ENCODE measurements at regions not wholly inside any gene's neighbourhood (a gene's known extent, or its start where the extent isn't known, plus 50 kb on each side); places are given as distances from the start of the nearest gene placed in this dataset.
"Not testable (repeated sequence)": the region's sequence is repeated elsewhere in the genome, so short reads cannot be mapped to it uniquely, and the experiment has no call there.

DNA sequence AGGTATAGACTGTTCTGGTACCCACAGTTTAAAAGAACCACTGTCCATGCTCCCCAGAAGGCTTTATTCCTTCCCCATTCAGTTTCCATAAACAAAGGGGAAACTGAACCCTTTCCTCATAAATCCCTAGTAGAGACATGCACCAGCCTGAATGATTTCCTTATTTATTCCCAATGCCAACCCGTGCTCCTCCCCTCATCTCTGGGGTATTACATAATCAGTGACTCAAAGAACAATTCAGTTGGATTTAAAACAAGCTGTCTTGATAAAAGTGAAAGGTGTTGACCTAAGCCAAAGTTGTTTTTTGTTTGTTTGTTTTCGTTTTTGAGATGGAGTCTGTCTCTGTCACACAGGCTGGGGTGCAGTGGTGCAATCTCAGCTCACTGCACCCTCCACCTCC lies 418.5 kb upstream of the CNTNAP5 start:
- no peak for DNase-seq (ENCODE audit: low spot score)

DNA sequence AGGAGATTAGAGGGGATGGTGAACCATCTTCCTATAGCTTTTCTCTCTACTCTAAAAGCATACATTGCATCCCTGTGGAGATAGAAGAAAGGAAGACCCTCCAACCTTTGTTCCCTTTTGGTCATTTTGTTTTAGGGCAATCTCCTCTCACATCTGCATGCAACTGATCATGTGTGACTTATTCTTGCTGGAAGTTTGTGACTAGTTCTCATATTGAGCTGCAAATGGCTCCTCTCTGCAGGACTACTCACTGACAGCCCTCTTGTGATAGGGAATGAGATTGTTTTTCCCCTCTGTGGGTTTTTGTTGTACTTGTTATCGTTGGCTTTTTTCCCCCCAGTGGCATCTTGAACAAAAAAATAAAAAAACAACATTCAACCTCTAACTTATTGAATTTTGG lies 416.0 kb upstream of the CNTNAP5 start:
- no peak for DNase-seq (ENCODE audit: low spot score)

DNA sequence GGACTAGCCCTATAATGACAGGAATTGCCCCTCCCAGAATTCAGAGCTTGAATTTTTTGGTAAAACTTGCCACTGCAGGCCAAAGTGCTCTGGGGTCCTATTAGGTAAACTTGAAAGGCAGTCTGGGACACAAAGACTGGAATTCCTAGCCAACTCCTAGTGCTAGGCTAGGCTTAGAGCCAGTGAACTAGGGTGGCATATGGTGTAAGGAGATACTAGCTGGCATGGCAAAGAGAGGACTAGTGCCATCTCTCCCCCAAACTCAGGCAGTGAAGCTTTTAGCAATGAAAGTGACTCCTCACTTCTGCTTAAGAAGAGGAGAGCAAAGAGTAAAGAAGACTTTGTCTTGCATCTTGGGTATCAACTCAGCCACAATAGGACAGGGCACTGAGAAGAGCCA lies 410.5 kb upstream of the CNTNAP5 start:
- DNase-seq (ENCODE audit: low spot score) = no peak

DNA sequence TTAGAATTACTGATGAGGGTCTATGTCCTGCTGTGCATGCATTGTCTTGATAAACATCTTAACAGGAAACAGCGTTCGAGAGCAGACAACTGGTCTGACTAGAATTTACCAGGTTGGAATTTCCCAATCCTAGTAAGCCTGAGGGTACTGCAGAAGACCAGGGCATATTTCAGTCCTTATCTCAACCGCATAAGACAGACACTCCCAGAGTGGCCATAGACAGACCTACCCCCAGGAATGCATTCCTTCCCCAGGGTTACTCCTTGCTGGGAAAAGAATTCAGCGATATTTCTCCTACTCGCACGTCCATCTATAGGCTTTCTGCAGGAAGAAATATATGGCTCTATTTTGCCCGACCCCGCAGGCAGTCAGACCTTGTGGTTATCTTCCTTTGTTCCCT lies 406.4 kb upstream of the CNTNAP5 start:
- not testable (repeated sequence) for DNase-seq (ENCODE audit: low spot score)

DNA sequence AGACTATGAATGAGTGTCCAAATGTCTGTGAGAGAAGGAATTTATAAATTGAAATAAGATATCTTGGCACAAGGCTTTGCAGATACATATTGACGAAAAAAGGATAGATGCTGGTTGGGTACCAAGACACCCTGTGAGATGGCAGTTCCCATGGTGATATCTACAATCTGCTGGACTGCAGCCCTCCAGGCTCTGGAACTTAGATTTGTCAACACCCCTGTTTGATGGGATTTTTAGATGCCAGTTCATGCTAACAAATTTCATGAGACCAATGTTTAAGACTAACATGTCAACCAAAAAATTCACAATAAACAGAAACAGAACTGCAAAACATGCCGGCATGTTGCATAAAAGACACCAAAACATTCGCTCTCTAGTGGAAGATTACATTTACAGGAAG lies 400.3 kb upstream of the CNTNAP5 start:
- no peak for DNase-seq (ENCODE audit: low spot score)

DNA sequence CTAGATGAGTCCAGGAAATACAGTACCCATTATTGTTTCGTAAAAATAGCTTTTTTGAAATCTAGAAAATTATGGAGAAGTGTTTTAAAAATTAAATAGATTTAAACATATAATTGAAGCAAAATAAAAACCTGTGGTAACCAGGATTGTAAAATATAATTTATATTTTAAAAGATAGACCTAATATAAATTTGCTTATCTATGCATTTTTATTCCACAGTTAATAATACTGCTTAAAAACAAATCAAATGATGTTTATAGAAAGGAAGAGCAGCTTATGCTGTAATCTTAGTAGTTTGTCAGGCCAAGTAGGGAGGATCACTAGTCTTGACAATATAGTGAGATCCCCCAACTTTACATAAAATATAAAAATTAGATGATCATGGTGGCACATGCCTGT lies 388.9 kb upstream of the CNTNAP5 start:
- no peak for DNase-seq (ENCODE audit: low spot score)

DNA sequence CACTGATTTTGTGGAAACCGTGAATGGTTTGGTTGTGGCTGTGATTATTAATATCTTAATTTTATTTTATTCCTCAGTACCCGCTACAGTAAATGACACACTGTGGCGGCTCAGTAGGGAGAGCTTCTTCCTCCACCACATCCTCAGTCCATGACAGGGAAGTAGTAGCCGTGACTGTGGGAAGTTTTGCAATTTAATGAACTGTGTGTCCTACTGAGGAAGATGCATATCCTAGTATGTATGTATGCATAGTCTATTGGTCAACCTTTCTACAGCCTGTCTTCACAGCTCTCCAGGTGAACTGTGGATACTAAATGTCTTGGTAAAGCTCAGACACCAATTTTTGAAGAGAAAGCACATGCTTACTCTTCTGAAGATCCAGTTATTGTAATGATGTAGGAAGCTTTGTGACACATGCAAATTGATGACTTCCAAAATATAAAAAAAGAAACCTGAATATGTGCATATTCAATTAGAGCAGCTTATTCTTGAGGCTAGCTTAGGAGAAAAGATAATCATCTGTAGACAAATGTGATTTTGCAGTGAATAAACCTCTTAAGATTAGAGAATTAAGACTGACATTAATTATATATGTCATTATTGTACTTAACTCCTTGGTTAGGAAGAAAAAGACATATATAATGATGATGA lies 384.3 kb upstream of the CNTNAP5 start:
- DNase-seq (ENCODE audit: low spot score) = no peak

DNA sequence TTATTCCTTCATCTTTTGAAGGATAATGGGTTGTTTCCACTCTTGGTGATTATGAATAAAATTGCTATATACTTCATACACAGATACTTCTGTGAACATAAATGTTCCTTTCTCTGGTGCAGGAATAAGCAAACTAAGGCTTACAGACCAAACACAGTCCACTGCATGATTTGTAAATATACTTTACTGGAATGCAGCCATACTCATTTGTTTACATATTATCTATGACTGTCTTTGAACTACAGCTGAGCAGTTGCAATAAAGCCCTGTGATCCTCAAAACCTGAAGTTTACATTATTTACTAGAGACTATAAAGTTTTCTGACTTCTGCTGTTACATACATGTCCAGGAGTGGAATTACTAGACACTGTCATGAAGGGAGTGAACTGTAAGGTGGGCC lies 381.0 kb upstream of the CNTNAP5 start:
- no peak for DNase-seq (ENCODE audit: low spot score)

DNA sequence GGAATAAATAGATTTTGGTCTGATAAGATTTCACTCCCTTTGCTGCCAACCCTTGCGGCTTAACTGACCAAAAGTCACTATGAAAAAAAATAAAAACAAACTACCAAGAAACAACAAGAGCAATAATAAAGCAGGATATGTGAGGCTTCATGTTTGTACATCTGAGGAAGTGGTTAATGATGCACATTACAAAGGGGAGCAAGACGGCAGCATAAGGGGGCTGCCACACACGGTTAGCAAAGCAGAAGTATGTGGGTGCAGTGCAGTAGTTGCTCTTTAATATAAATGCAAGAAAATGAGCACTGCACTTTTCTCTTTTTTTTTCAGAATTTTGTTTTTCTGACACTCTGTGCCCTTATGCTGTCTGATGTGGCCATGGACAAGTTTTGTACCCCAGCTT lies 377.1 kb upstream of the CNTNAP5 start:
- DNase-seq (ENCODE audit: low spot score) = no peak

DNA sequence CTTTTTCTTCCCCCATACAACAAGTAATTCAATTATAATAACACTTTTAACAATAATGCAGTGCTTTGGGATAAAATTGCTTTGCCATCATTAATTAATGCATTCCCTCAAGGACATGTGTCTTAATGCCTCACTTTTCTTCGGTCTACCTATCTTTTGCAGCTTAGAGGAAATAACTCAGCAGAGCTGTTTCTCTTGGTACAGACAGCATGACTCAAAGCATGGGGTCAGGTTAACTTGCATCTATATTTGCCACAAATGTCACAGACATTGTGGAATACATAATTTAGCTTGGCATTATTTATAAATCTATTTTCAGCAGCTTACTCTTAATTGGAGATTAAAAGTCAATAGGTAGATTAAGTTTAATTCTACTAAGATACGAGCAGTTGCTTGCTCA lies 376.1 kb upstream of the CNTNAP5 start:
- DNase-seq (ENCODE audit: low spot score) = no peak

DNA sequence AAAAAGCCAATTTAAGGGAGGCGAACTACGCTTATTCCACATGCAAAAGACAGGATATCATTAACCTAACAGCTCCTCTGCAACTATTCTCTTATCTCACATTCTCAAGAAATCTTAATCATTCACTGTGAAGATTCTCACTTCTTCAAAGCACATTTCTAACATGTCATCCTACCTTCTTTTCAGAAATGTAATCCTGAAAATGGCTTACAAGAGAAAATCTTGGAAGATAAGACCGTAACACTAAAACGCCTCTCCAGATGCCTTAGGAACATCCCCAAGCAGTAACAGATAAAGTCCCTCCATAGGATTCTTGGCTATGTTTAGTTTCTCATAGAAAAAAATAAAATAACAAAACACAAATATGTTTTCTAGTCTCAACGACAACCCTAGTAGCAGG lies 373.9 kb upstream of the CNTNAP5 start:
- no peak for DNase-seq (ENCODE audit: low spot score)

DNA sequence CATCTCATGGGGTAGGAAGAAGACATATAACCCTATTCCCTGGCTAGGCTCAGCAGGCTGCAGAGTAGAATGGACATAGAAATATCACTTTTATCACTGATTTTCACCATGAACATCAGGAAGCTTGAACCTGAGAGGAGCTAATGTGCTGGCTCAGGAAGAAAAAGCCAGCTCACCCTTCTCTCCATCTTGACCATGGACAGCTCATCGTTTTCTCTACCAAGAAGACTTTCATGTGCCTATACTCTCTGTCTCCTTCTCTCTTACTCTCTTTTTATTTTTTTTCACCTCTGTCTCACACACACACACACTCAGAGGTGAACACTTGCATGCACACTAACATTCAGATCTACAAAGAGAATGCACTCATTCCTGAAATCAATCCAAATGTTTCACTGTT lies 372.8 kb upstream of the CNTNAP5 start:
- DNase-seq (ENCODE audit: low spot score) = no peak

DNA sequence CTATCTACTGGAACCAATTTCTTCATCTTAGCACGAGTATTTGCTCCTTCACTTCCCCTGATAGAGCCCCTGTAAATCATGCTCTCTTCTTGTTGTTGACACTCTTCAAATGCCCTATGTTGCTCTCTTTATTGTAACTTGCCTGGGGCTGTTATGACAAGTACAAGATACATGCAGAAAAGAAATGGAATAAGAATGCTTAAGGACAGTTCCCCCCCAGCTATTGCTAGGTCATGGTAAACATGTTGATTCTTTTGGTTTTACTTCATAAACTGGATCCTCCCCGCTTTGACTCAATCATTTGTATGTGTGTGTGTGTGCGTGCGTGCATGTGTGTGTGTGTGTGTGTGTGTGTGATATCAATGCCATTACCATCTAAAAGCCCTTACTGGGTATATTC lies 368.5 kb upstream of the CNTNAP5 start:
- no peak for DNase-seq (ENCODE audit: low spot score)

DNA sequence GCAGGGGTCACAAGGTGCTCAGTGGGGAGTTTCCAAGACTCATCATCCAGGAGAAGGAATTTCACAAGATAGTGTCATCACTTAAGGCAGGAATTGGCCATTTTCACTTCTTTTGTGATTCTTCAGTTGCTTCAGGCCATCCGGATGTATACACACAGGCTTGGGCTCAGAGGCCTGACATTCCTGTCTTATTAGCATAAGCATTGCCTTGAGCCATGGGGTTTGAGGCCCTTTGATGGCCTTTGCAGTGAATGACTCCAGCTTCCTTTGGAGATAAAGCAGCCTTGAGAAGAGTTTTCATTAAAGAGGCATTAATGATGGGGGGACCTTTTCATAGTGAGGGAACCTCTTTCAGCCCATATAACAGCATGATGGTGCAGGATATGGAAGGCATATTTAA lies 366.0 kb upstream of the CNTNAP5 start:
- DNase-seq (ENCODE audit: low spot score) = no peak

DNA sequence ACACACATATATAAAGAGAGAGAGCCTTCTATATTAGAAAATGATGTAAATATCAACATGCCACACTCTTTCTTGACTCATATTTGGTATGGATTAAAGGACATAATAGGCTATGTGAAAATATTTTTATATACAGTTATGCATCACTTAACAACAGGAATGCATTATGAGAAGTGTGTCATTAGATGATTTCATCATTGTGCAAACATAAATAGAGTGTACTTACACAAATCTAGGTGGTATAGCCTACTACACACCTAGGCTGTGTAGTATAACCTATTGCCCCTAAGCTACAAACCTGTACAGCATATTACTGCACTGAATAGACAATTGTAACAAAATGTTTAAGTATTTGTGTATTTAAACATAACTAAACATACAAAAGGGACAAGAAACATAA lies 354.8 kb upstream of the CNTNAP5 start:
- no peak for DNase-seq (ENCODE audit: low spot score)

DNA sequence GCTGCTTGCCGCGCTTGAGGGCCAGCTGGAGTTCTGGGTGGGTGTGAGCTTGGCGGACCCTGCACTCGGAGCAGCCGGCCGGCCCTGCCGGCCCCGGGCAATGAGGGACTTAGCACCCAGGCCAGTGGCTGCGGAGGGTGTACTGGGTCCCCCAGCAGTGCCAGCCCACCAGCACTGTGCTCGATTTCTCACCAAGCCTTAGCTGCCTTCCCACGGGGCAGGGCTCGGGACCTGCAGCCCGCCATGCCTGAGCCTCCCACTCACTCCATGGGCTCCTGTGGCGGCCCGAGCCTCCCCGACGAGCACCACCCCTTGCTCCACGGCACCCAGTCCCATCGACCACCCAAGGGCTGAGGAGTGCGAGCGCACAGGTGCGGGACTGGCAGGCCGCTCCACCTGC lies 341.3 kb upstream of the CNTNAP5 start:
- not testable (repeated sequence) for DNase-seq (ENCODE audit: low spot score)

DNA sequence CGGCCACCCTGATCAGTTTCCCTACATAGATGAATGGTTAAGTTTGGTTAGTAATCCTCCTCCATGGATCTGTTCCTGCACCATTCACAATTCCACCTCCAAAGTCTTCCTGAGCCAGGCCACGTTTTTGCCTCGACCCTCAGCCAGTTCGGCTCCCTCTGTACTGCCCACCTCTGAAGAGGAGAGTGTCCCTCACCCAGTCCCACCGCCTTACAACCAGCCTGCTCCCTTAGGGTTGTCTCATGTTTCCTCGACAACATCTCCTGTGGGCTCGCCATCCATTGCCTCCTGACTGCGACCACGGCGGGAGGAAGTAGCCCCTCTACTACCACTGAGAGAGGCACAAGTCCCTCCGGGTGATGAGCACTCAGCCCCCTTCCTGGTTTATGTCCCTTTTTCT lies 338.0 kb upstream of the CNTNAP5 start:
- DNase-seq (ENCODE audit: low spot score) = no peak

DNA sequence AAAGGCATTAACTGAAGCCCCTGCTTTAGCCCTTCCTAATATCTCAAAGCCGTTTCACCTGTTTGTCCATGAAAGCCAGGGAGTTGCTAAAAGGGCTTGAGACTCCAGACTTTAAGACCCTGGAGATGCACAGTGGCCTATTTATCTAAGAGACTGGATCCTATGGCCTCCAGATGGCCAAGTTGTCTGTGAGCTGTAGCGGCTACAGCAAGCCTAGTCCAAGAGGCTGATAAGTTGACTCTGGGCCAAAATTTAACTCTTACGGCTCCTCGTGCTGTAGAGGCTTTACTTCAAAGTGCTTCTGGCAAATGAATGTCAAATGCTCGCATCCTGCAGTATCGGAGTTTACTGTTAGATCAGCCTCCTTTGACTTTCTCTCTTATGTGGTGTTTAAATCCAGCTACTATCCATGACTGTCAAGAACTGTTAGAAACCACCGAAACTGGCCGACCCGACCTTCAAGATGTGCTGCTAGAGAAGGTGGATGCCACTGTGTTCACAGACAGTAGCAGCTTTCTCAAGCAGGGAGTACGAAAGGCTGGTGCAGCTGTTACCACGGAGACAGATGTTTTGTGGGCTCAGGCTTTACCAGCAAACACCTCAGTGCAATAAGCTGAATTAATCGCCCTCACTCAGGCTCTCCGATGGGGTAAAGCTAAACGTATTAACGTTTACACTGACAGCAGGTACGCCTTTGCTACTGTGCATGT lies 336.7 kb upstream of the CNTNAP5 start:
- no peak for DNase-seq (ENCODE audit: low spot score)

DNA sequence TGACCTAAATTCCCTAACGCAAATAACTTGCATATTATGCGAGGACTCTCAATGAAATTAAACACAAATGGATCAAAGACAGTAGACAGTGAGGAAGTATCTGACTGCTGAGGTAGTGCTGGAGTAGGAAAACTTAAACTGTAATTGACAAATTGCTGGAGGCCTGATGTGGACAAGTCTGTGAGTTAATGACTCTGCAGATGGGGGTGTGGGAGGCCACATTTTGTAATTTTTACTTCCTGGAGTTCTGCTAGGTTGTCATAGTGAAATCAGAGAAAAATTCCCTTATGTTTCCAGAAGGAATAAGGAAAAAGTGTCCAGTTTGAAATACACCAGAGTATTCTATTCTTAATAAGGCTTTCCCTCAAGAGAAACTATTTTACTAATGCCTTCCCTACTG lies 333.0 kb upstream of the CNTNAP5 start:
- no peak for DNase-seq (ENCODE audit: low spot score)

DNA sequence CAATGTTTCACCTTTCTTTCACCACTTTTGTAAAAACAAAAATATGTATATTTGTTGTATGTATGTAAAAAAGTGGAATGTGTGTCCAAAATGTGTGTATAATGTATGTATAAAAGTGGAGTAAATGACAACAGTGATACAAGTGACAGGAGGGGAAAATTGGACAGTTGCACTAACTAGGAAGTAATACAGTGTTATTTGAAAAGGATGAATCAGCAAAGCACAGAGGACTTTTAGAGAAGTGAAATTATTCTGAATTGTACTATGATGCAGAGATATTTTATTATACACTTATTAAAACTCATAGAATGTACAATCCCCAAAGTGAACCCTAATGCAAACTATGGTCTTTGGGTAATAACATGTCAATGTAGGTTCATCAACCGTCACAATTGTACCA lies 331.3 kb upstream of the CNTNAP5 start:
- no peak for DNase-seq (ENCODE audit: low spot score)

DNA sequence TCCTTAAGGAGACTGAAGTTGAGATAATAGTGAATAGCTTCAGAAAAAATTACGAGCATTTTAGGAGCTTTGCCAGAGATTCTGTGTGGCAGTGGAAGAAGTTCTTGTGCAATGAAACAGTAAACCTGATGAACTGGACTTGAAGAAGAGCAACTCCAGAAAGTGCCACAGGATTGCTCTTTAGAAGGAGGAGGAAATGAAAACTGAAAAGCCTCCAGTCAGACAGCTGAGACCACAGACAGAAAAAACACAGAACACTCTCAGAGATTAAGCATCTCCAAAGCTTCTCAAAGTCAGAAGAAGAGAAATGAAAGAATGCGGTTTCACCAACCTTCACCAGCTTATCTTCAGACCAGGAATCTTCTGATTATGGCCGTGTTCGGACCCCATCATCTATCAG lies 329.7 kb upstream of the CNTNAP5 start:
- no peak for DNase-seq (ENCODE audit: low spot score)

DNA sequence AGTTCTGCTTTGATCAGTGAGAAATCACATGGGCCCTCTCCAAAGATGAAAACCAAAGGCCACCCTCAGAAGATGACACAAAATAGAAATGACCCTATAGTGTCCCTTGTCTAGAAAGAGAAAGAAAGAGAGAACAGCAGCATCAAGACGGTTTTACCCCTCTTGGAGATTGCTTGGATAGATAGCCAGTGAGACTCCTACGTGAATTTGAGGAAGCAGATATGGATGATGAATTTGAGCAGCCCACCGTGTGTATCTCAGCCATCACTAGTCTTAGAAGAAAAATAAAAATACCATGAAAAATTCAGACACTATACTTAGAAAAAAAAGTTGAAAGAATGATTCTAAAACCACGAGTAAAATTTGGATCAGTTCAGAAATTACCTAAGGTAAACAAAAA lies 329.1 kb upstream of the CNTNAP5 start:
- no peak for DNase-seq (ENCODE audit: low spot score)

DNA sequence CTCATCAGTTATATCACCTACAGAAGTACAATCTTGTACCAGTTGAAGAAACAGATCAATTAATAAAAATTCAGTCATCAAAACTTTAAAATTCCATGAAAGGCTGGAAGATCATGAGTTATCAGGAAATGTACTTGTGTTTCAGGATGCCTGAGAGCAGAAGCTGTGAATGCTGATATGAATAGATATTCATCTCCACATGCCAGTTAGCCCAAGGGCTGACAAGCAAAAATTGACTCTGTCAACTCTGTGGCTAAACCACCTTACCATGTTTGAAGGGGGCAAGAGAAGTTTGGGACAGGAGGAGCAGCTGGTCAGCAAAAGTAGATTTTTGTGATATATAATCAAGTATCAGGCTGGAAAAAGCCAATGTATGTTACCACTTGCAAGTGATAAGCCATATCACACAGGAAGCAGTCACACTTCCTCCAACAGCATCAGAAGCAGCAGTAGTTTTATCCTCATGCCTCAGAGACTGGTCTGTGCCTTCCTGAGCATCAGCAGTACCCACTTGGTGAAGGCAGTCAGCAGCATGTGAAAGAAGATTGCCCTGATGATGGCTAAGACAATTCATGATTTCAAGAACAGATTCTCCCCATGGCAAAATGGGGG lies 328.2 kb upstream of the CNTNAP5 start:
- DNase-seq (ENCODE audit: low spot score) = no peak

DNA sequence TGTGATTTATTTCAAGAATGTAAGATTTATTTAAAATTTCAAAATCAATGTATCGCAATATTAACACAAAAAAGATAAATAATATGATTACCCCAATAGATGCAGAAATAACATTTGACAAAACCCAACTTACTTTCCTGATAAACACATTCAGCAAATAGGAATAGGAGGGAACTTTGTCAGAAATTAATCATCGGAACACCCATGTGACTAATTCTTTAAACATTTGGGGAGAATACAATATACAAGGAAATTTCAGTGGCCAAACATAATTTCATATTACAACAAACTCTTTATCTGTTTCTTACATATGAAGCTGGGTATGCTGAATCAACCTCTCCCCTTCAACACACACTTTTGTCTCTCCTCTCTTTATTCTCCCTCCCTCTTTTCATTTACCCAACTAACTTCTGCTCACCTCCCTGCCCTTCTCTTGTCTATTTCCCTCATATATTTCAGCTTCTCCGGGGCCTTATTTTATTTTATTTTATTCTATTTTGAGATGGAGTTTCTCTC lies 309.6 kb upstream of the CNTNAP5 start:
- no peak for DNase-seq (ENCODE audit: low spot score)

Data from globus pallidus (tissue), 1 donor.